CD4-positive, CD25-positive, alpha-beta regulatory T cell (primary cell): ENCODE measurements at regions not wholly inside any gene's neighbourhood (a gene's known extent, or its start where the extent isn't known, plus 50 kb on each side); places are given as distances from the start of the nearest gene placed in this dataset.
A peak's percentile ranks its signal among the peaks of the same experiment; 100 is the strongest.

Source experiments
- ATAC-seq, 2 donors: fragments of 150-1000 bp; cut with Tn5 transposase; one replicate each; pipeline ENCODE4 v1.10.0; 2021; ENCODE audit warnings: low read depth in 2 of 2, moderate number of reproducible peaks in 2 of 2, moderate library complexity in 1 of 2
- DNase-seq, 3 donors: peaks; one replicate each; pipeline versions ENCODE4 v3.0.0 to v3.0.0-alpha.2; 2012 to 2022; ENCODE audit warnings: mixed read lengths in 1 of 3
- H3K27ac ChIP-seq: one replicate; pipeline ENCODE4 v1.7.0; 2013; ENCODE audit warnings: mild to moderate bottlenecking, low read length; ENCODE audit not compliant: insufficient read depth, poor library complexity, severe bottlenecking
- H3K27me3 ChIP-seq: one replicate; pipeline ENCODE4 v1.7.0; 2013; ENCODE audit warnings: low read length; ENCODE audit not compliant: control insufficient read depth, insufficient read depth
- H3K36me3 ChIP-seq: one replicate; pipeline ENCODE4 v1.7.0; 2013; ENCODE audit warnings: mild to moderate bottlenecking, low read length, moderate library complexity; ENCODE audit not compliant: control insufficient read depth, insufficient read depth
- H3K4me1 ChIP-seq: 2 replicates; pipeline ENCODE4 v1.7.0; 2013; ENCODE audit warnings: mild to moderate bottlenecking, low read length; ENCODE audit not compliant: insufficient read depth, control insufficient read depth, poor library complexity, severe bottlenecking
- H3K4me3 ChIP-seq: one replicate; pipeline ENCODE4 v1.7.0; 2013; ENCODE audit warnings: low read depth, mild to moderate bottlenecking, low read length, moderate library complexity
- H3K9me3 ChIP-seq, 2 experiments: 1 replicate in 1 of 2; 2 replicates in 1 of 2; pipeline ENCODE4 v1.7.0; 2013; ENCODE audit warnings: low read length in 2 of 2, mild to moderate bottlenecking in 1 of 2, moderate library complexity in 1 of 2; ENCODE audit not compliant: control insufficient read depth in 2 of 2
- H3K27ac Mint-ChIP-seq, 3 donors: one replicate each; pipeline ENCODE4 v1.8.0; 2020 to 2022; ENCODE audit warnings: mild to moderate bottlenecking in 3 of 3, mixed read lengths in 3 of 3, moderate library complexity in 2 of 3
- H3K27me3 Mint-ChIP-seq: one replicate; pipeline ENCODE4 v1.8.0; 2022; ENCODE audit warnings: mild to moderate bottlenecking, mixed read lengths
- H3K36me3 Mint-ChIP-seq: one replicate; pipeline ENCODE4 v1.8.0; 2020; ENCODE audit warnings: mixed read lengths
- H3K4me1 Mint-ChIP-seq, 4 donors: one replicate each; pipeline ENCODE4 v1.8.0; 2020 to 2022; ENCODE audit warnings: mixed read lengths in 4 of 4, mild to moderate bottlenecking in 1 of 4
- H3K4me3 Mint-ChIP-seq, 4 donors: one replicate each; pipeline ENCODE4 v1.8.0; 2020 to 2022; ENCODE audit warnings: mild to moderate bottlenecking in 4 of 4, mixed read lengths in 4 of 4, moderate library complexity in 3 of 4
- H3K9me3 Mint-ChIP-seq, 7 donors: one replicate each; pipeline ENCODE4 v1.8.0; 2020 to 2022; ENCODE audit warnings: mixed read lengths in 7 of 7, mild to moderate bottlenecking in 3 of 7, moderate library complexity in 2 of 7

- Mint-ChIP-seq H3K4me1 (peaks cover 7 to 20% (median 12%) of the 10 kb centered on the region in 4 donors), H3K4me3 (no peak overlapping the region), H3K27ac (peak overlapping the region; percentile 2 to 72 (median 21)), H3K27me3 (no peaks in the 10 kb centered on the region), H3K36me3 (no peaks in the 10 kb centered on the region), H3K9me3 (no peaks in the 10 kb centered on the region)
- Histone ChIP-seq H3K27ac (no peak overlapping the region), H3K9me3 (no peaks in the 10 kb centered on the region), H3K4me3 (no peak overlapping the region), H3K4me1 (peaks cover 7% of the 10 kb centered on the region), H3K36me3 (no peaks in the 10 kb centered on the region), H3K27me3 (no peaks in the 10 kb centered on the region)
- ATAC-seq (peak; percentile 55 to 72), DNase-seq (peak in 1 of 3 donors; percentile 53)
Observed at GRCh38 chr7:17185690-17186070, 112.8 kb upstream of the AHR start.

GRCh38 chr7:17186745-17187530, 111.5 kb upstream of the AHR start:
- peaks cover 7 to 20% (median 12%) of the 10 kb centered on the region in 4 donors for H3K4me1 Mint-ChIP-seq
- no peaks in the 10 kb centered on the region for H3K27me3 ChIP-seq
- no peak overlapping the region for H3K4me3 ChIP-seq
- H3K36me3 Mint-ChIP-seq: no peaks in the 10 kb centered on the region
- no peak overlapping the region for H3K4me3 Mint-ChIP-seq
- H3K27ac ChIP-seq: no peak overlapping the region
- ATAC-seq (no peak), DNase-seq (no peak)
- H3K9me3 ChIP-seq: no peaks in the 10 kb centered on the region
- peaks cover 7% of the 10 kb centered on the region for H3K4me1 ChIP-seq
- no peaks in the 10 kb centered on the region for H3K9me3 Mint-ChIP-seq
- peak overlapping the region in 2 of 3 donors; percentile 8 to 72 for H3K27ac Mint-ChIP-seq
- no peaks in the 10 kb centered on the region for H3K36me3 ChIP-seq
- no peaks in the 10 kb centered on the region for H3K27me3 Mint-ChIP-seq

GRCh38 chr7:17194656-17195055, 103.8 kb upstream of the AHR start:
- no peaks in the 10 kb centered on the region for H3K4me1 ChIP-seq
- no peak for ATAC-seq
- H3K36me3 ChIP-seq: no peaks in the 10 kb centered on the region
- Mint-ChIP-seq H3K4me1 (no peaks in the 10 kb centered on the region), H3K27ac (peak overlapping the region in 1 of 3 donors; percentile 18), H3K4me3 (no peak overlapping the region), H3K9me3 (no peaks in the 10 kb centered on the region), H3K36me3 (no peaks in the 10 kb centered on the region), H3K27me3 (no peaks in the 10 kb centered on the region)
- H3K27ac ChIP-seq: no peak overlapping the region
- H3K4me3 ChIP-seq: no peak overlapping the region
- H3K9me3 ChIP-seq: no peaks in the 10 kb centered on the region
- DNase-seq: no peak
- no peaks in the 10 kb centered on the region for H3K27me3 ChIP-seq

GRCh38 chr7:17195576-17195975, 102.9 kb upstream of the AHR start:
- no peaks in the 10 kb centered on the region for H3K27me3 ChIP-seq
- ATAC-seq (no peak), DNase-seq (no peak)
- no peak overlapping the region for H3K27ac ChIP-seq
- Mint-ChIP-seq H3K4me1 (no peaks in the 10 kb centered on the region), H3K36me3 (no peaks in the 10 kb centered on the region), H3K9me3 (no peaks in the 10 kb centered on the region), H3K27ac (no peak overlapping the region), H3K27me3 (no peaks in the 10 kb centered on the region), H3K4me3 (no peak overlapping the region)
- H3K36me3 ChIP-seq: no peaks in the 10 kb centered on the region
- no peaks in the 10 kb centered on the region for H3K9me3 ChIP-seq
- no peaks in the 10 kb centered on the region for H3K4me1 ChIP-seq
- H3K4me3 ChIP-seq: no peak overlapping the region

GRCh38 chr7:17205910-17206309, 92.5 kb upstream of the AHR start:
- H3K4me1 ChIP-seq: no peaks in the 10 kb centered on the region
- Mint-ChIP-seq H3K27ac (no peak overlapping the region), H3K27me3 (no peaks in the 10 kb centered on the region), H3K9me3 (no peaks in the 10 kb centered on the region), H3K36me3 (no peaks in the 10 kb centered on the region), H3K4me3 (no peak overlapping the region), H3K4me1 (peaks cover 0 to 5% (median 0%) of the 10 kb centered on the region in 4 donors)
- no peak overlapping the region for H3K4me3 ChIP-seq
- H3K27me3 ChIP-seq: no peaks in the 10 kb centered on the region
- no peaks in the 10 kb centered on the region for H3K9me3 ChIP-seq
- ATAC-seq (no peak), DNase-seq (no peak)
- H3K27ac ChIP-seq: no peak overlapping the region
- H3K36me3 ChIP-seq: no peaks in the 10 kb centered on the region

GRCh38 chr7:17206349-17206905, 92.0 kb upstream of the AHR start:
- Histone ChIP-seq H3K4me1 (no peaks in the 10 kb centered on the region), H3K9me3 (no peaks in the 10 kb centered on the region), H3K4me3 (no peak overlapping the region), H3K27ac (no peak overlapping the region), H3K27me3 (no peaks in the 10 kb centered on the region), H3K36me3 (no peaks in the 10 kb centered on the region)
- H3K9me3 Mint-ChIP-seq: no peaks in the 10 kb centered on the region
- H3K4me1 Mint-ChIP-seq: peaks cover 0 to 5% (median 0%) of the 10 kb centered on the region in 4 donors
- no peak for ATAC-seq
- H3K27ac Mint-ChIP-seq: no peak overlapping the region
- no peak for DNase-seq
- no peak overlapping the region for H3K4me3 Mint-ChIP-seq
- H3K36me3 Mint-ChIP-seq: no peaks in the 10 kb centered on the region
- no peaks in the 10 kb centered on the region for H3K27me3 Mint-ChIP-seq

GRCh38 chr7:17207220-17207619, 91.2 kb upstream of the AHR start:
- H3K4me3 Mint-ChIP-seq: no peak overlapping the region
- H3K9me3 Mint-ChIP-seq: no peaks in the 10 kb centered on the region
- Histone ChIP-seq H3K4me1 (no peaks in the 10 kb centered on the region), H3K27me3 (no peaks in the 10 kb centered on the region), H3K4me3 (no peak overlapping the region), H3K27ac (no peak overlapping the region), H3K36me3 (no peaks in the 10 kb centered on the region), H3K9me3 (no peaks in the 10 kb centered on the region)
- peaks cover 0 to 5% (median 0%) of the 10 kb centered on the region in 4 donors for H3K4me1 Mint-ChIP-seq
- H3K27ac Mint-ChIP-seq: no peak overlapping the region
- H3K27me3 Mint-ChIP-seq: no peaks in the 10 kb centered on the region
- no peaks in the 10 kb centered on the region for H3K36me3 Mint-ChIP-seq
- DNase-seq (no peak), ATAC-seq (no peak)

GRCh38 chr7:17209101-17209500, 89.4 kb upstream of the AHR start:
- Histone ChIP-seq H3K27me3 (no peaks in the 10 kb centered on the region), H3K9me3 (no peaks in the 10 kb centered on the region), H3K27ac (no peak overlapping the region), H3K36me3 (no peaks in the 10 kb centered on the region), H3K4me3 (no peak overlapping the region), H3K4me1 (no peaks in the 10 kb centered on the region)
- Mint-ChIP-seq H3K36me3 (no peaks in the 10 kb centered on the region), H3K4me1 (peaks cover 0 to 5% (median 0%) of the 10 kb centered on the region in 4 donors), H3K27ac (no peak overlapping the region), H3K9me3 (no peaks in the 10 kb centered on the region), H3K27me3 (no peaks in the 10 kb centered on the region), H3K4me3 (no peak overlapping the region)
- no peak for DNase-seq
- no peak for ATAC-seq
